GM21825 (cell line): ENCODE measurements at regions not wholly inside any gene's neighbourhood (a gene's known extent, or its start where the extent isn't known, plus 50 kb on each side); places are given as distances from the start of the nearest gene placed in this dataset.

Experiments
- ATAC-seq: cut with Tn5 transposase; IDR thresholded peaks from one replicate; pipeline ENCODE4 v1.9.1; 2021; ENCODE audit warnings: mild to moderate bottlenecking, moderate library complexity; ENCODE audit not compliant: unreplicated experiment

DNA sequence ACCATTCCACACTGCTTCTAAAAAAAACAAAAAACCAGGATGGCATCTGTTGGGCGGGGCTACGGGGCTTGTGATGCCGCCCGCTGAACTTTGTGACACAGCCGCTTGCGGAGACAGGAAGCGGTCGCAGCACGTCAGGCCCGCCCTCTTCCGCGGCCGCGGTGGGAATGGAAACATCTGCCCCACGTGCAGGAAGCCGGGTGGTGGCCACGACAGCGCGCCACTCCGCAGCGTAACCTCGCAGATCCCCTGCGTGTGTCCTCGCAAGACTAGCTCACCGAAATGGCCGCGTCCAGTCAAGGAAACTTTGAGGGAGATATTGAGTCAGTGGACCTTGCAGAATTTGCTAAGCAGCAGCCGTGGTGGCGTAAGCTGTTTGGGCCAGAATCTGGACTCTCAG is 168.5 kb downstream of the SUCLG1 start:
- no peak for ATAC-seq

- ATAC-seq = no peak
These were observed 170.8 kb downstream of the SUCLG1 start for GRCh38 chr2:84288293-84288692.

DNA sequence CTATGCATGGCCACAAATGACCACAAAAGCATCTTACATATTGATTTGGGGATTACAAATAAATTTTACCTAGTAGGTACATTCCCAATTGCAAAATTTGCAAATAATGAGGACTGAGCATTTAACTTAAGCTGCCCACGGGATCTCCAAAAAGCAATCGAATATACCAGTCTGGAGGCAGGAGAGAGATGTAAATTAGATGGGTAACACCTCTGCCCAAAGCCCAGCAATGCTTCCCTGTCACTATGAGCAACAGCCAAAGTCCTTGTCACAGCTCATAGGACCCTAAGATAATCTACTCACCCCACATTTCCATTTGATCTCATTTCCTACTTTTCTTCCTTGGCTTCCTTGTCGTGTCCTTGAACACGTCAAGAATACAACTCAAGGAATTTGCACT is 172.2 kb downstream of the SUCLG1 start:
- ATAC-seq = no peak

GRCh38 chr2:84285056-84285747 is 173.9 kb downstream of the SUCLG1 start:
- no peak for ATAC-seq

DNA sequence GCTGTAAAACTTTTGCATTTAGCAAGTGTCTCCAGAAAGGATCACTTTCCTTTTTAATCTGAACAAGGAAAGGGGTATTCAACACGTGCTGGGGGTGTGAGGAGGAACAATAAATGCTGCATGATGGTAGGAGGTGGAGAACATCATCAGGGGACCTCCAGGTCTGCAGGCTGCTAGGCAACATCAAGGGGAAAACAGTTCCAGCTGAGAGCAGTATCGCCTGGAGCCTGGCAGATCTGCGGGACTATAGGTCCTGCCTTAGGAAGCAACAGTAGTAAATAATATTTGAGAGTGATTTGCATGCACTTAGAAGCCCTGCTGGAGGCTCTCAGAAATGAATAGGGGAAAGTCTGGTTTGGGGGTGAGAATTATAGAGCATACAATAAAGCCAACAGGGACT is 175.6 kb downstream of the SUCLG1 start:
- no peak for ATAC-seq

DNA sequence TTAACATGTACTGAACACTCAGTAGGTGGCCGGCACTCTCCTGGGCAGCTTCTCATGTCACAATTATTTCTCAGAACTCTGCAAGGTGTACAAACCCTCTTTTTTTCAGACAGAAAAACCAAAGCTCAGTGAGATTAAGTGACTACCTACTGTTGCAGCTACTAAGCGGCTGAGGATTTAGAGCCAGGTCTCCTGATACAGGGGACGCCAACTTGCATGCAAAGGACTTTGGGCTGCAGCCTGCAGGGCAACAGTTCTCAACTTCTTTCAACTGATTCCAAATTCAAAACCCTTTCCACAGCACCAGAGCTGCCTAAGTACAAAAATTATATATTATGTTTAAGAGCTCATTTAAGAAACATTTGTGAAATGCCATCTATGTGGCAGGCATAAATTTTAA is 177.6 kb downstream of the SUCLG1 start:
- no peak for ATAC-seq

GRCh38 chr2:84280873-84281272 is 178.2 kb downstream of the SUCLG1 start:
- ATAC-seq = no peak

GRCh38 chr2:84278386-84278785 is 180.7 kb downstream of the SUCLG1 start:
- no peak for ATAC-seq

DNA sequence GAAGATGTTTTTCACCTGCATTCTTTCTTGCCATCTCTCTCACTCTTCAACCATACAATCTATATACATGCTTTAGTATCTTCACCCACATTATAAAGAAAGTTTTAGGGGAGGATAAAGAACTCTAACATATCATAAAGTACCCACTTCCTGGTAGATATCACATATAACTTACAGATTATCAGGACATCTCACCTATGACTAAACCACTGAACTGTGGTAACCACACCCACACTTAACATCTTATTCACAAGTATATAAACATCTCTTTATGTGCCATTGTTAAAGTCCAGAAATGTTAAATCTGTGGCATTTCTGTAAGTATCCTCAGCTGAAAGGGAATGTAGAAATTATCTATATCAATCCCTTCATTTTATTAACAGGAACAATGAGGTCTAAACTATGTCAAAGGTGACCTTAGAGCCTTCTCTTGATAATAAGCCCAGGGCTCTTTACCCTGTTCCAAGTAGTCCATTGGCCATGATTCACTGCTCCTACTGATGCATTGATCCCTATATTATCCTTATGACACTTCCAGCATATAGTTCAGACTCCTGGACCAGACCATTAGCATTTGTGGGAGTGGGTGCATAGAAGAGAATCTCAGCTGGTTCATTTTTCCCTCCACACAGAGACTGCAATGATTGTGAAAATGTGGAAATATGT is 182.4 kb downstream of the SUCLG1 start:
- no peak for ATAC-seq

GRCh38 chr2:84273406-84273805 is 185.7 kb downstream of the SUCLG1 start:
- ATAC-seq = no peak

DNA sequence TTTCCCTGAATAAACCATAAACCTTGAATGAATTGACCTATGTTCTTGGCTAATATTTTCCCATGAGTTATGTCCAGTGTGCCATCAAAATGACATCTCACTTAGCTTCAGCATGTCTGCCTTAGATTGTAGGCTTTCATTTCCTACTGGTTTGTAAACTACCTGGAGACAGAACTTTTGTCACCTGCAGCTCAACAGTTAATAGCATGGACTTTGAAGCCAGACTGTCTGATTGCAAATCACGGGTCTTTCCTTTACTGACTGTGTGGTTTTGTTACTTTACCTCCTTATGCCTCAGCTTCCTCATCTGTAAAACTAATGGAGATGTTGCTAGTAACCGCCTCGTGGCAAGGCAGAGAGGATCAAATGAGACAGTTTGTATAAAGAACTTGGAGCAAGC is 187.1 kb downstream of the SUCLG1 start:
- ATAC-seq = no peak

DNA sequence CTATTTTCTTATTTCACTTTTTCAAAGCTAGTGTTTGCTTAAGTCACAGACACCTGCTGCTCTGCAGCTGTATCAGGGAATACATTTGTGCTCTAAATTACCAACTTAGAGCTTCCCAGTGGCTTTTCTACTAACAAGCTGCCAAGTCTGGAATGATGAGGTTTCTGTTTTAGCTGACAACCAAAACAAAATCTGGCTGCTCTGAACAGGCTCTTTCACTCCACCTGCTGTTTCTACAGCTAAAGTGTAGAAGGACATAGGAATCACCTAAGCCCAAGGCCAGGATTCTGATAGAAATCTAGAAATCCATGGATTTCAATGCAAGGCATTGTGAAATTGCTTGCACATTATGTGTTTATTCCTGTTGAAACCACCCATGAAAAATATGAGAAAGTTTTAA is 201.2 kb downstream of the SUCLG1 start:
- no peak for ATAC-seq

DNA sequence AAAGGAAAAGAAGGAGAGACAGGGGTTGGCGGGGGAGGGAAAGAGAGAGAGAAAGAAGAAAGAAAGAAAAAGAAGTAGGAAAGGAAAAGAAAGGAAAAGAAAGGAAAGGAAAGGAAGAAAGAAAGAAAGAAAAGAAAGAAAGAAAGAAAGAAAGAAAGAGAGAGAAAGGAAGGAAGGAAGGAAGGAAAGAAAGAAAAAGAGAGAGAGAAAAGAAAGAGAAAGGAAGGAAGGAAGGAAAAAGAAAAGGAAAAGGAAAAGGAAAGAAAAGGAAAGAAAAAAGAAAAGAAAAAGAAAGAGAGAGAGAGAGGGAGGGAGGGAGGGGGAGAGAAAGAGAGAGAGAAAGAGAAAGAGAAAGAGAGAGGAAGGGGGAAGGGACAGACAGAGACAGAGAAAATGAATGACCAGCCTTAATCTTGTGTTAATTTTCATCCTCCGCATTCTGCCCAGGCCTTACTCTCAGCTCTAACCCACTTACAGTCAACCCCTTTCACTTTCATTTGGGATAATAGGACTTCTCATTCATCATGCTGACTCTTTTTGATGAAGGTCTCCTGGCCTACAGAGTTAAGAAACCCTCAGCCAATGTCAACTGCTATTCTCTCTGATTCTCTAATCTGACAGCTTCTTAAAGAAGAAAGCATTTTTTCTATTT is 207.3 kb downstream of the SUCLG1 start:
- ATAC-seq = no peak

DNA sequence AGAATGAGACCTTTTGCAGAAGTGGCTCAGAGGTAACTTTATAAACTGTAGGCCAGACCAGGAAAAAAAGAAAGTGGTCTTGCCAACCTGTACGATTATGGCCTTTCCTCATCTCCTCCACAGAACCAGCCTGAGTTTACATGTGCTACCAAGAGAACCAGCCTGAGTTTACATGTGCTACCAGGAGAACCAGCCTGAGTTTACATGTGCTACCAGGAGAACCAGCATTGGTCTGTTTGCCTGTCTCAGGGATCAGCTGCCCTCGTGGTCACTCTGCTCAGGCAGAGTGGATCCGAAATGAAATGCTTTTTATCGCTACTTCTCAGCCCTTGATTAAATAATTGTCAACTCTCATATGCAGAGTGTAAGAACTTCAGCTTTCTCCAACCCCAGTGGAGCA is 209.9 kb downstream of the SUCLG1 start:
- no peak for ATAC-seq

DNA sequence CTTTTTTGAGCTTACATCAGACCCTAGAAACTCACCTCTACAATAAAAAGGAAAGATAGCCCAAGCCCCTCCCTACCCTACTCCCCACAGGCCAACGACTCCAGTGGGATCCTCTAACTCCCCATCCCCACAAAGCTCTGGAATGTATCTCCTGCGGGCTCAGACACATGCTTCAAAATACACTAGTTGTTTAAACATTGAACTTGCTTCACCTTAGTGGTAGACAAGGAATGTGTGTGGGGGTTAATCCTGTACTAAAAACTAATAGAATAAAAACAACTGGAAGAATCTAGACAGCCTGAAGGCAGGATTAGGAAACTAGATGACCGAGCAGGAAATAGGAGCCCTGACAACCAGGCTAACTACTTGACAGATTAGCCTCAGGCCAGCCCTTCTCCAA is 211.5 kb downstream of the SUCLG1 start:
- no peak for ATAC-seq

DNA sequence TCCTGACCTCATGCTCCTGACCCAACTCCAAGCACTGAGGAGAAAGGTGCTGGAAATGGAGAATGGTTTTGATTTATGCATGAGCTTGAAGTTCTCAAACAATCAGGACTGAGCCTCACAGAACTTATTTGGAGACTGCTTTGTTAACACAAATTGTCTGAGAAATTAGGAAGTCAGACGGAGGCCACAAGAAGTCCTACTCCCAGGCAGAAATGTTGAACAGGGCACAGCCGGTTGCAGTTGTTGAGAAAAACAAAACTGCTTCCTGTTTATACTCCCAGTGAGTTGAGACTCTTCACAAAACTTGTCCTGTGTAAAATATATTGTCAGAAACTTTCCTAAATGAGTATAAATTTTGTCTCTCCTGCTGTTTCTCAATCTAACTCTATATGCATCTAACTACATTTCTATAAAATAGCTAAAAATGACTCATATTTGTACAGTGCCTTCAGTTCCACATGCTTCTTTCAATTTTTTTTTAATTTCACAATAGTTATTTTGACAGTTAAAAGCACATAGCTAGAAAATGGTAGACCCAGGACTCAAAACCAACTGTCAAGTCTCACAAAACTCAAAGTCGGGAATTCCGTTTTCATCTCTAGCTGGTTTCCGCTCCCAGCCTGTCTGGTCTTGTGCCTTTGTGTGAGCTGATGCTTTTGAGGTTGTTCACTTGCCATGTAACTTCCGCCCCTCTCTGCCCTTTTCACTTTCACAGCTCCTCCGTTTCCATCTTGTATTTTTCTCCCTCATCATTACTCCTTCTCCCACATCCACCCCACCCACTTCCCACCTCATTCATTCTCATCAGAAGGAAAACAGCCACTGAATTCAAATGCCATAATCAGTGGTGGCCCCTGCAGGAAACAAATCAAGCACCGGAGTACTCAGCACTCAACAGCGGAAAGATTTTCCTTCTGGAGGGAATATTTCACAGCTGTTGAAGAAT is 215.0 kb downstream of the SUCLG1 start:
- no peak for ATAC-seq

- no peak for ATAC-seq
These were observed 220.2 kb downstream of the SUCLG1 start for GRCh38 chr2:84238907-84239306.

- no peak for ATAC-seq
These were observed 222.8 kb downstream of the SUCLG1 start for GRCh38 chr2:84236288-84236687.

- no peak for ATAC-seq
These were observed 225.0 kb downstream of the SUCLG1 start for GRCh38 chr2:84234103-84234502.

DNA sequence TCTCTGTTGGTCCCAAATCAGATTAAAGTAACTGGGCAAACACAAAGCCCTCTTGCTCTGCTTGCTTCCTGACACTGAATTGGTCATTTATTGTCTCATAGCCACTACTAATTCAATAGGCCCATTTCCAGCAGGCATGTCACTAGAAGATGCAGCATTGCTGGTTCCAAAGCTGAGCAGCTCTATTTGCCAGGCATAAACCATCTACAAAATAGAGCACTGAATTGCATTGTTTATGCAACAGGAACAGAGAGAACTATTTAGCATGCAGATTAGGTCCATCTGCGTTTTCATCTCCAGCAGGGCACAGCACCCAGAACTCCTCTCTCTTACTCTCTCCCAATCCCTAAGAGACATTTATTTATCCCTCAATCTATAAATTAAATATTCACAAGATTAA is 227.6 kb downstream of the SUCLG1 start:
- no peak for ATAC-seq

GRCh38 chr2:84224121-84224520 is 235.0 kb downstream of the SUCLG1 start:
- no peak for ATAC-seq
